ENCODE measurements at regions not wholly inside any gene's neighbourhood (a gene's known extent, or its start where the extent isn't known, plus 50 kb on each side); places are given as distances from the start of the nearest gene placed in this dataset.

- H3K4me1 ChIP-seq, result no peaks in the 10 kb centered on the region
These were observed 140.2 kb upstream of the PJA1 start for GRCh38 chrX:69305333-69306062.

GRCh38 chrX:69303231-69303630 lies 138.0 kb upstream of the PJA1 start:
- Histone ChIP-seq H3K9me3 (no peaks in the 10 kb centered on the region), H3K4me3 (no peak overlapping the region), H3K4me1 (no peaks in the 10 kb centered on the region), H3K9ac (ENCODE audit: low read depth in 2 of 2, low read length in 2 of 2) (no peak overlapping the region), H3K27ac (no peak overlapping the region), H3K36me3 (no peaks in the 10 kb centered on the region), H3K27me3 (peaks cover 3% of the 10 kb centered on the region)
- intact Hi-C loops (cut with DNase I), result no loop called here
- TF ChIP-seq CTCF (IDR thresholded peaks at IDR 0.05), result no peak
- DNase-seq, result no peak

More at GRCh38 chrX:69305333-69306062, 140.2 kb upstream of the PJA1 start:
- Histone ChIP-seq H3K36me3 (no peaks in the 10 kb centered on the region), H3K9ac (ENCODE audit: low read depth in 2 of 2, low read length in 2 of 2) (no peak overlapping the region), H3K4me3 (no peak overlapping the region), H3K9me3 (no peaks in the 10 kb centered on the region), H3K27ac (no peak overlapping the region), H3K27me3 (peaks cover 3% of the 10 kb centered on the region)
- no peak for DNase-seq
- intact Hi-C loops (cut with DNase I), result no loop called here
- no peak for TF ChIP-seq CTCF (IDR thresholded peaks at IDR 0.05)

DNA sequence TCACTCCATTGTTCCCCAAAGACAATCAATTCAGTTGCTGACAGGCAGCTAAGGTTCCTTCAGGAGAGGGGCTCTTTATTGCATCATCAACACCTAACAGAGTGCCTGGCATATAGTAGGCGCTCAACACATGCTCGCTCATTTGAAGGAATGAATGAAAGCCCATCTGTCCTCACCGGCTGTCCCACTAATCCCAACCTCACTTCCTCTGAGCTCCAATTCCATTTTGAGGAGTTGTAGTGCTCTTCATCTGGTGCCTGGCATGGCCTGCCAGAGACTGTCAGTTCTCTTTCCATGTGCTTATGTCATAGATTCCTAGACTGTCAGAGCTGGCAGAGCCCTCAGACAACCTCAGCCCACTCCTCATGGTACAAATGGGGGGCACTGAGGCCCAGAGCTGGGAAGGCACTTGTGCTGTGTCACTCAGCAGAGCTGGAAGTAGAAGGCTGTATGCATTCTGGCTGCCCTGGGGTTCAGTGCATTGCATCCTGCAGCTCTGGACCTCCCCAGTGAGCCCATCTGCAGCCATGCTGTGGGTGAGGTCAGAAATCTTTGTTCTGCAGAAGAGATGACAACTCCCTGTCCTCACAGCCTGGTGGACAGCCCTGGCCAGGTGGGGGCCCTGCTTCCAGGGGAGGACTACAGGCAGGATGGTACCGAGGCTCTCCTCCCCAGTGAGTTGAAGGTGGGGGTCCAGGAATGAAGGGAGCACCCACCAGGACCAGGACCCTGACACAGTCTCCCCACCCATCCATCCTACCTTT lies 134.9 kb upstream of the PJA1 start:
- Histone ChIP-seq H3K4me3 (no peak overlapping the region), H3K36me3 (no peaks in the 10 kb centered on the region), H3K9ac (ENCODE audit: low read depth in 2 of 2, low read length in 2 of 2) (no peak overlapping the region), H3K9me3 (no peaks in the 10 kb centered on the region), H3K27me3 (no peaks in the 10 kb centered on the region), H3K4me1 (no peaks in the 10 kb centered on the region), H3K27ac (no peak overlapping the region)
- intact Hi-C loops (cut with DNase I), result no loop called here
- no peak for DNase-seq
- TF ChIP-seq CTCF (IDR thresholded peaks at IDR 0.05), result no peak

DNA sequence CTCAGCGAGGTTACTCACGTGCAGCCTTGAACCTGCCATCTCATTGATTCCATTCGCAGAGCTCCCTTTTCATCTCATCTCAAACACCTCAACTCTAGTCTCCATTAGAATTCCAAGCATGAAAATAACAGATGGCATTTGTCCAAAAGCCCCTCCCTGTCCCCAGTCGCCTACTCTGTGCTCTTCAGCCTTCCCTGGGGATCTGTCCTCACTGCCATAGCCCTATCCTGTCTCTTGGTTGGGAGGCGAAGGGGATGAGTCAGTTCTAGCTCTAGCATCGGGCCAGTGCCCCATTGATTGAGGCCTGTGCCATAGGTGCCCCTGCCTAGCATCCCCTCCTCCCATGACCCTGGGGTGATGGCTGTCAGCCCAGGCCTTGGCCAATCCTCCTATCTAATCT lies 134.0 kb upstream of the PJA1 start:
- Histone ChIP-seq H3K4me1 (no peaks in the 10 kb centered on the region), H3K27me3 (no peaks in the 10 kb centered on the region), H3K4me3 (no peak overlapping the region), H3K9me3 (no peaks in the 10 kb centered on the region), H3K27ac (no peak overlapping the region), H3K36me3 (no peaks in the 10 kb centered on the region), H3K9ac (ENCODE audit: low read depth in 2 of 2, low read length in 2 of 2) (no peak overlapping the region)
- DNase-seq, result no peak
- intact Hi-C loops (cut with DNase I), result no loop called here
- TF ChIP-seq CTCF (IDR thresholded peaks at IDR 0.05), result no peak

GRCh38 chrX:69298466-69299140 lies 133.3 kb upstream of the PJA1 start:
- no peak overlapping the region for H3K4me3 ChIP-seq
- H3K9ac ChIP-seq (ENCODE audit: low read depth in 2 of 2, low read length in 2 of 2), result no peak overlapping the region
- H3K9me3 ChIP-seq, result no peaks in the 10 kb centered on the region
- no peaks in the 10 kb centered on the region for H3K27me3 ChIP-seq
- H3K36me3 ChIP-seq, result no peaks in the 10 kb centered on the region
- TF ChIP-seq CTCF (IDR thresholded peaks at IDR 0.05), result no peak
- no peak overlapping the region for H3K27ac ChIP-seq
- H3K4me1 ChIP-seq, result no peaks in the 10 kb centered on the region
- DNase-seq, result no peak
- intact Hi-C loops (cut with DNase I), result no loop called here

Measured in colonic mucosa (tissue), 4 donors.